GM19324 (cell line): ENCODE measurements at regions not wholly inside any gene's neighbourhood (a gene's known extent, or its start where the extent isn't known, plus 50 kb on each side); places are given as distances from the start of the nearest gene placed in this dataset.
"Not testable (repeated sequence)": the region's sequence is repeated elsewhere in the genome, so short reads cannot be mapped to it uniquely, and the experiment has no call there.

Experiments
- ATAC-seq: cut with Tn5 transposase; IDR thresholded peaks from one replicate; pipeline ENCODE4 v1.9.1; 2021; ENCODE audit warnings: mild to moderate bottlenecking, moderate library complexity; ENCODE audit not compliant: unreplicated experiment, low FRiP score

DNA sequence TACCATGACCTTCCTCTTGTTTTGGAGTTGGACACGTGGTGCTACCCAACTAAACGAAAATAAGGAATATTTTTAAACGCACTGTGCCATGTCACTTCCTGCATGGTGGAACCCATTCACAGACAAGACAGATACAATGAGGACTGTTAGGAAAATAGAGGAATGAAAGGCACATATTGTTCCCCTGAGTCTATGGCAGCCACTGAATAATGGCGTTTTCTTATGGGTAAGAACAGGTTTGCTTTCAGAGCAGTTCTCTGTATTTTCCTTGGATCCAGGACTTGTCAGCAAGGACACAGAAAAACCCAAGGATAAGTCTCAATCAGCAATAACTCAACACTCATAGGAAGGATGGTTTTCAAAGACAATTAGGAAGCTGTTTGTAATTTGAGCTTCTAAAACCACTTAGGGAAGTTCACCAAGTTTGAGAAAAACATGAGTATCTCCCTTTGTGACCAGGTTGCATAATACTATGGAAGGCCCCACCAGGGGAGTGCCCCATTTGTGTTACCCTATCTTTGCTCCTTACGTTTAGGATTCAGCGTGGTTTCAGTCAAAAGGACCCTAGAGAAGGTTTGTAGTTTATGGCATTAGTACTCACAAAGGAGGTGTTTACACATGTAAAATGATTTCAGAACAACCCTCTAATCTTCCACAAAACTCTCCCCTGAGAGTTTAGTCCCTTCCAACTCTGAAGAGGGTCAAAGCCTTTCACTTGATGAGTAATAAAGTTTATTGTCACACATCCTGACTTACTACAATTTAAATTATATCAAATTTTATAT is 487.2 kb upstream of the ATP11B start:
- no peak for ATAC-seq

DNA sequence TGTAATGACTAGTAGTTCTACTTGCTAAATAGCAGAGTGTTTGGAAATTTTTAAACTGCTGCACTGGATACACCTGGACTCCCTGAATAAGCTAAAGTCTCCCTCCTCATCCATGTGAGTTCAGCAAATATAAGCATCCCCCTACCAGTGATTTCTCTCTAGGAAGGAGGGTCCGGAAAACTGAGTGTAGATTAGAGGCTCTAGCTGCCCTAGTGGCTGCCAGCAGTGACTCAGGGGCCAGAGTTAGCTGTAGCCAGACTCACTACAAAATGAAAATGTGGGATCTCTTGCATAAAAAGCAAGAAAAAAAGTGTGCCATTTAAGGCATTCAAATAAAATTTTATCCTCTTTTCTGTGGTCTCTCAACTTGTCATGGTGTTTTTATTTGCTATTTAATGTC is 485.0 kb upstream of the ATP11B start:
- no peak for ATAC-seq

DNA sequence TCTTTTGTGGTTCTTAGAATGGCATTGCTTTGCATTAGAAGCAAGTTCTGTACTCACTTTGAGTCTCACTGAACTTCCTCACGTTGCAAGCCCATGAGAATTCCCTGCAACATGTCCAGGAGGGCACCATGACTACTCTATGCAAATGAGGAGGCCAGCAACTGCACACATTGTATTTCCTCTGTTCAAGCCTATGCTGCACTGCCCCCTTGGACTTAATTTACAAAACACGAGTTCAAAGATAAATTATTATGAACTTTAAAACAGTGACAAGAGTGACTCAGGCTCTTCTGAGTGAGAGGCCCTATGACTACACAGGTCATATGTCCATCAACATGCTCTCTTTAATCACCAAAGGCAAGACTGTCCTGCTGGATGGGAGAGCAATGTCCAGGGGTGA is 484.2 kb upstream of the ATP11B start:
- no peak for ATAC-seq

DNA sequence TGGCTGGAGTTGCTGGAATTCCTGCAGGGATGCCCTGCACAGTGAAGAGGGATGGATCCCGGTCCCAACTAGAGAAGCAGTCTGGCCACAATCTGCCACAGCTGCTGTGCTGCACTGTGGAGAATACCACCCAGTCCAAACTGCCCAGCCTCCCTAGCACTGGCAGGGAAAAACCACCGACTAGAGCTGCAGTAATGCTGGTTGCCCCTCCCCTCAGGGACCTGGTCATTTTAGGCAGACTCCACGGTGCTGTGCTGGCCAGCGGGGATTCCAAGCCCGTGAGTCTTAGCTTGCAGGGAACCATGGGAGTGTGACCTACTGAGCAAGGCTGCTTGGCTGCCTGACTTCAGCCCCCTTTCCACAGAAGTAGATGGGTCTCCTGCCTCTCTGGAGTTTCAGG is 478.0 kb upstream of the ATP11B start:
- ATAC-seq = no peak

DNA sequence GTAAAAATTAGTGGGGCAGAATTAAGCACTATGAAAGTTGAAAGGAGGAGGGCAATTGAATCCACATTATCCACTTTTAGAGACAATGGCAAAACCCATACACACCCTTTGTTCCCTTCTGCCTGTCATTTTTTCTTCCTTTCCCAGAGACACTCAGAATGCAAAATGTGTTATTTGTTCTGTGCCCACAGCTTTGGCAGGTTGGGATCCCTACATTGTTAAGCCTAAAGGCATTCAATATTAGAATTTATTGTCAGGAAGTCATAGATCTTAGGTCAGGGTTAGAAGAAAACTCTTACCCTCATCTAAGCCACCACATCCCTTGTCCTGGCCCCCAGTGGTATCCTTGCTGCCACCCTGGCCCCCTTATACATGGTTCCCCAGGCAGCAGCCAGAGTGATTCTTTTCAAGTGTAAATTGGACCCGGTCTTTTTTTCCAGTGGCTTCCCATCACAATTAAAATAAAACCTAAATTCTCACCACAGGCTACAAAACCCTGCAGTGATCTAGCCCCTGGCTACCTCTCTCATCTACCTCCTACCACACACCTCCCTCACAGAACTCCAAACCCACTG is 470.1 kb upstream of the ATP11B start:
- ATAC-seq = no peak

DNA sequence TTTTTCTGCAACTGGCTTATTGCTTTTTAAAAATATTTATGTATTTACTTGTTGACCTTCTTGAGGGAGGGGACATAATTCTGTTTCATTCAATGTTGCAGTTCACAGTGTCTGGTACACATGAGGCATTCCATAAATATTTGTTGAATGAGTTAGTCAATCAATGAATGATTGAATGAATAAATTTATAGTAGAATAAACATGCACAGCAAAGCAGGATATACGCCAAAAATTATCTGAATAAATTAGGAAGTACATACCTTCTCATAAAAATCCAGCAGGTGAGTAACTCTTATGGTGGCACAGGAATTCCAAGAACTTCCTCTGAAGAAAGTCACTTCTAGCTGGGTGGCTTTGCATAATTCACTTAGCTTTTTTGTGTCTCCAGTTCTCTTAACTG is 469.4 kb upstream of the ATP11B start:
- no peak for ATAC-seq

DNA sequence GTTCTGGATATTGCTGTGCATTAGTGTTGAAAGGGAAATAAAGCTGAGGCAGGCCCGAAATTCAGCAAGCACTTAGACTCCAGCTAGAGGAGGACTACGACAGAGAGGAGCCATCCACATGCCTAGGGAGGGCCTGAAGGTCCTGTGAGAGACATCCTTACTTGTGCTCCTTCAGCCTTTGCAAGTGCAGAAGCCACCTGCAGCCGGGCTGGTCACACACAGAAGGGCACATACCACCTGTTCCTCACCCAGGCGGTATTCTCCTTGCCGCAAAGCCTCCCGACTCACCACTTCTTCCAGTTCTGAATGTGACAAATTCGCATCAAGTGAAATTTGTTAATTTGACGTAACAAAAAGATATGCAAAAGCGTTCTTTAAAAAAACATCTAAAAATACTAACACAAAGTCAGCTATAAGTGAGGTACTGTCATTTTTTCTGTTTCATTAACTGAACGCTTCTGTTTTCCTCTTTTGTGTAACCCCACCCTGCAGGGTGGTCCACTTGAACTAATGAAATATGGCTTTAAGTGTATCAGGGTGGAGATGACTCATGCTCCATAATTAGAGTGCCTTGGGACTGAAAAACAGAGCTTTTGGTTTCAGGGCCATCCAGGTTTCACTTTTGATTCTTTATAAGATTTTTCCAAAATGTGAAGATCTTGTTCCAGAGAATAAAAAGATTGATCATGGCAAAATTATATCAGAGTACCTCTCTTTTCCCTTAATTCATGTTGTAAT is 467.9 kb upstream of the ATP11B start:
- ATAC-seq = peak; percentile 53

DNA sequence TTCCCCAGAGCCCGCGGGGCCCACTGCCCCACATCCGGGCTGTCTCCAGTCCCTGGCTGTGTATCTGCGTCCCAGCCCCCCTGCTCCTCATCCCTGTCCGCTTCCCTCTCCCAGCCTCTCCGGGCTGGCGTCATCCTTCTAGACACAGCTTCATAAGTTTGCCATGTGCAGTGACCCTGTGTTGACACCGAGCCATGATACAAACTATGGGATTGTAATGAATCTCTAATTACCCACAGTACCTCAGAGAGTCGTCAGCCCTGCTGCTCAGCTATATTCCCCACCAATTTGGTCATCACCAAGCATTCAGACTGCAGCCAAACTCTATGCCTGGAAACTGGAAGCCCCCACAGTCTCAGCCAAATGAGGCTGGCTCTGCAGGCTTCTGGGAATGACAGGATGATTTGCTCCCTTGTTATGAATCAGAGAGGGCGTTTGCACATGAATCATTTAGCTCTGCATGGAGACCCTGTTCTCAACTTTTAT is 466.1 kb upstream of the ATP11B start:
- no peak for ATAC-seq

DNA sequence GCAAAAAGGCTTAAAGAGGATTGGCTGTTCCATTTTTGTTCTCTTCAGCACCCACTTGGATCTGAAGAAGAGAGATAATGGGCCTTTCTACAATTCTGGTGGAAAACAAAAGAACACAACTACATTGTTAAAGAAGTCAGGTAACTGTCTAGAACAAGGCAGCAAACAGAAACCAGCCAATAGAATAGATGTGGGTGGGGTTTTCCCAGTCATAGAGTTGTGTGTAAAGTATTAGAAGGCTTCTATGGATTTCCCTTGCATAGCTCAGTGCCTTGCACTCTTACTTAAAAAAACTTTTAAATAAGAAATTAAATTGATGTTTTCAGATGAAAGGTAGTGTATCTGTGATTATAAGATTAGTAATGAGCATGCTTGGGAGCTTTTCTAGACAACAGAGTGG is 462.7 kb upstream of the ATP11B start:
- no peak for ATAC-seq

DNA sequence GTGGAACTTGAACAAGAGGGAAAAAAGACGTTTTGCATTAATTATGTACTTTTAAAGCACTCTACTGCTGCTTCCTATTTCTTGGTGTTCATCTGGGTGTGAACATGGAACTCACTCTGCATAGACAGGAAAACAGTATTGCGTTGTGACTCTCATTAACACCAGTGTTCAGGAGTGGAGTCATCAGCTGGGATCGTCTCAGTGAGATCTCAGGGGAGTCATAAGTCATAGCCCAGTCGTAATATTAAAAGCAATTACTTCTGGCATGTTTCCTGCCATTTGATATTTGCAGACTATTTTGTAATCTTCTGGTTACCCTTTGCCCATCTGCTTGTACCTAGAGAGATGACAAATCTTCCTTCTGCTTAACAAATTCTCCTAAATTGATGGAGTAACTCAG is 462.0 kb upstream of the ATP11B start:
- no peak for ATAC-seq

DNA sequence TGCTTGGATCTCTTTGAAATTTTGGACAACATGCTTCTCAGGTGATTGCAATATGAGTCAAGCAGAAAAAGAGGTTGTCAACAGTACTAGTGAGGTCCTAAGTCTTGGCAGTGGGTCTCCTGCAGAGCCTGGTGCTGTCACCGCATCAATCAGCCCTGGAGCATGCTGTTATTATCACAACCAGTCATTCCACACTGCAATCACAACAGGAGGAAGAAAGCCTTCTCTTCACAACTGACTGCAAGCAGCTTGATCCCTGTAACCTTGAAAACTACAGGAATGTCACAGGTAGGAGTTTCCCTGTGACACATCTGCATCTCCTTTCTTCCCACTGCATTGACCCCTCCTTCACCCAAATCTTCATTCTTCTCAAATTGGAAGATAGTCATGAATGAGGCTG is 451.1 kb upstream of the ATP11B start:
- no peak for ATAC-seq

DNA sequence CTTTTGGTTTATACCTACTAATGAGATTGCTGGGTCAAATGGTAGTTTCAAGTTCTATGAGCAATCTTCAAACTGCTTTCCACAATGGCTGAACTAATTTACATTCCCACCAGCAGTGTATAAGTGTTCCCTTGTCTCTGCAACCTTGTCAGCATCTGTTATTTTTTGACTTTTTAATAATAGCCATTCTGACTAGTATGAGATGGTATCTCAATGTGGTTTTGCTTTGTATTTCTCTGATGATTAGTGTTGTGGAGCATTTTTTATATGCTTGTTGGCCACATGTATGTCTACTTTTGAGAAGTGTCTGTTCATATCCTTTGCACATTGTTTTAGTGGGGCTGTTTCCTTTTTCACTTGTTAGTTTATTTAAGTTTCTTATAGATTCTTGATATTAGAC is 449.3 kb upstream of the ATP11B start:
- not testable (repeated sequence) for ATAC-seq

DNA sequence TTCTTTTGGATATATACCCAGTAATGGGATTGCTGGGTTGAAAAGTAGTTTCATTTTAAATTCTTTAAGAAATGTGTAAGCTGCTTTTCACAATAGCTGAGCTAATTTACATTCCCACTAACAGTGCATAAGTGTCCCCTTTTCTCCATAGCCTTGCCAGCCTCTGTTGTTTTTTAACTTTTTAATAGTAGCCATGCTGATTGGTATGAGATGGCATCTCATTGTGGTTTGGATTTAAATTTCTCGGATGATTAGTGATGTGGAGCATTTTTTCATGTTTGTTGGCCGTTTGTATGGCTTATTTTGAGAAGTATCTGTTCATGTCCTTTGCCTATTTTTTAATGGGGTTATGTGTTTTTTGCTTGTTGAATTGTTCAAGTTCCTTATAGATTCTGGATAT is 444.3 kb upstream of the ATP11B start:
- no peak for ATAC-seq

DNA sequence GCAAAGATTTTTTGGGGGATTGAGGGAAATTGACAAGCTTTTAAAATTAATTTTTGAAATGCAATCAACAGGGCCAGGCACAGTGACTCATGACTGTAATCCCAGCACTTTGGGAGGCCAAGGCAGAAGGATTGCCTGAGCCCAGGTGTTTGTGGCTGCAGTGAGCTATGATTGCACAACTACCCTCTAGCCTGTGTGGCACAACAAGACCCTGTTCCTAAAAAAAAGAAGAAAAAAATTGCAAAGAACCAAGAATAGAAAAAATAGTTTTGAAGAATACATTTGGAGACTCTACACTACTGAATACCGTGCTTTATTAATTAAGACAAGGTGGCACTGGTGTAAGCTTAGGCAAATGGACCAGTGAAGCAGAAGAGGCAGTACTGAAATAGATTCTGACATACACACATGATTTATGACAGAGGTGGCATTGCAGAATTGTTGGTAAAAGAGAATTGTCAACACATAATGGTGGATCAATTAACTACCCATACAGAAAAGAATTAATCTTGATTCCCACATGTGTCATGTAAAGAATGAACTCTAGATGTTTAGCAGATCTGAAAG is 443.3 kb upstream of the ATP11B start:
- ATAC-seq = no peak

DNA sequence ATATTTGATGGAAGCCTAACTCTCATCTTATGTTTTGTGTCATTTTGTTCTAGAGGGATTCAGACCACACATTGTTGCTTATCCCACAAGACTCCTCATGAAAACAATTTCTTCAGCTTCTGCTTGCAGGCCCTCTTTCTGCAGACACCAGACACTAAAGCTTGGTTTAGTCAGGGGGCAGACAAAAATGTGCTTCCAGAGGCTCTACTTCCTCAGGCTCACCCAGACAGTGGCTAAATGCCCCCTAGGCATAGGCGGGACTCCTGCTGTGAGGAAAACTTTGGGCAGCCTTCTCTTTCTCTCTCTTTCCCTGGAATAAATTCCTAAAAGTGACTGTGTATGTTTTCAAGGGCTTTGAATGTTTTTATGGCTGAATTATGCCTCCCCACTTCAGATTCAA is 435.4 kb upstream of the ATP11B start:
- ATAC-seq = no peak

DNA sequence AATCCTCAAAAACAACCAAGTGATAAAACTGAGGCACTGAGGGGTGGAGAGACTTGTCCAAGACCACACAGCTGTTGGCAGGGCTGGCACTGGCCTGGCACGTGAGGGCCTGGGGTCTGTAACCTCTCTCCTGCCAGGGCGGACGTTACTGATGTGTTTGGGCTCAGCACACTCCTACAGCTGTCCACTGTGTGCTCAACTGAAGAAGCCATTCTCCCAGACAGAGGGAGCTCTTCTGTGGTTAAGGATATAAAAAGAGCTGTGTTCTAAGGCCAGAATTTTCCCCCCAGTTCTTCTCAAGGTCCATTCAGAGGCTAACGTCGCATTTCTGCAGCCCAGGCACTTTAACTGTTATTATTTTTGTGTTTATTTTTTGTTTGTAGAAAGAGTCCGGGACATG is 429.0 kb upstream of the ATP11B start:
- no peak for ATAC-seq

DNA sequence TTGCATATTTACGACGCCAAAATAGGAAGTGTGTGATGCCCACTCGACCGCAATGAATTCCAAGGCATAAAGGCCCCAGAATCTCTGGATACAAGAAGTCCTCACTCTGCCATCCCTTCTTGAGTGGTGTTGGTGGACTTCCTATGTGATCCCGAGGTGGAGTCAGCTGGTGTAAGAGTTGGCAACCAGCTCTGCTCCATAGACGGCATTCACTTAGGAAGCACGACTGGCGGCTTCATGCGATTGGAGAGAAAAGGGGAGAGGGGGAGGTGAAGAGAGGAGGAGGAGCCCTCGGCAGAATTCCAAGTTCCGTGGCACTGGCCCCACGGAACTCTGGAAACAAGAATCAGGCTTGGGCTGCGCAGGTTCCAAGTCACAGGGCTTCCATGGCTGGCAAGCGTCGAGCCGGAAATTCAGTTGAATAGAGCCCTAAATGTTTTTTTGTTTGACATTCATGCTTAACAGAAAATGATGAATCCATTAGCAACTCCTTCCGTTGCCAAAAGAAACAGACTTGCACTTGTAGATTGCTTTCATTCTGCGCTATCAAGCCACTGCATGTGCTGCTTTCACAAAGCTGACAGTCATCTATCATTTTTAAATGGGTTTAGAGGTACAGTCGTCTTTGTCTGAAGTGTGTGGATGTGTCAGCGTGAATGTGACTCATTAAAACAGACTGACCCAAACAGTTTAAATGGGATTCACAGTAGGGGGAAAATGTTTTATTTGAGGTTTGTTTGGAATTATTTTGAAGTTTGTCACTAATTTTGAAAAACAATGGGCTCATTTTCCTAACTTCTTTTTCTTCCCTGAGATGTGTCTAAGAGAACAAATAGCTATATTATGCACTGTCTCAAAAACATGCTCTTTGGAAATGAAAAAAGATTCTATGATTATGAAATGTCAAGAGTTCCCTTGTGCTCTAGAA is 428.3 kb upstream of the ATP11B start:
- ATAC-seq = no peak

DNA sequence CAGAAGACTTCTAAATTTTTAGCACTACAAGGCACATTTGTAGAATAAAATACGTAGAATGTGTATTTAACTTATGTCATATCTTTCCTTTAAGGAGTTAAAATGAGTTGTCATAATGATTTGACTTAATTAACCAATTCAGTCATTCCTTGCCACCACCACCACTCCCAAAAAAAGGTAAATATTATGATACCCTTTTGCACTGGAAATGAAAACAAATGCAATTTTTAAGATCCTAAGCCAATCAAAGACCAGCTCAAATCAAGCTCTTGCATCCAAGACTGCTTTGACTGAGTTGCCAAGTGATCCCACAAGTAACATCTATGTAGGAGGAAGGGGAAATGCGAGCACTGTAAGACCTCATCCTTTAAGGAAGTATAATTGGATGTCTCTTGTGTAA is 426.6 kb upstream of the ATP11B start:
- no peak for ATAC-seq

DNA sequence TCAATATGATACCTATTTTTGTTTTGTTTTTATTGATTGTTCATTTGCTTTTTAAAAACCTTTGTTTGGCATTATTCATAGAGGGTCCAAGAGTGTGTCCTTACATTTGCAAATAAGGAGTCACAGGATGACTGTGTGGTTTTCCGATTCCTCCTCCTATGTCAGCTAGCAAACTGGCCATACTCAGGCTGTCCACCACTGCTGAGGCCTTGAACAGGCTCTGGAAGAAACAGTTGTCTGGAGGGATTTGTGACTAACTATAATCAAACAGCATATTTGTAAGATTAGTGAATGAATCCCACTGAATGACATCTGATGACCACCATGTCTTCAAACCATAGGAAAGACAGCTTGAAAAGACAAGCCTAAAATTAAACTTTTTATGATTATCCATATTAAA is 423.4 kb upstream of the ATP11B start:
- ATAC-seq = no peak

DNA sequence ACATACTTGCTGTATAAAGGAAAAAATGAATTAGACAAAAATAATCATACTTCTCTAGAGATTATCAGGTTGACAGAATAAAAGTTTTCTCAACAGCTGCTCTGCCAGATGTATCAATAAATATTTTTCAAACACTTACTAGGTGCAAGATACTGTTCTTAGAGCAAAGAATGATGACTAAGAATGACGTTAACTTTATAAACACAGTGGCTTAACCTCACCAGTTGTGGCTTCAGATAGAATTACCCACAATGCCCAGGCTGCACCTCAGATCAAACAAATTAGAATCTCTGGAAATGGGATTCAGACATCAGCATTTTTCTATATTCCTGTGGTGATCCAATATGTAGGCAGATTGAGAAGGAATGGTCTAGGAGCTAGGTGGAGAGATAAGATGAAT is 422.4 kb upstream of the ATP11B start:
- ATAC-seq = no peak
